Effector memory CD8-positive, alpha-beta T cell (primary cell): ENCODE measurements at regions not wholly inside any gene's neighbourhood (a gene's known extent, or its start where the extent isn't known, plus 50 kb on each side); places are given as distances from the start of the nearest gene placed in this dataset.

ENCODE experiments used
- ATAC-seq: fragments of 150-1000 bp; cut with Tn5 transposase; replicated peaks from 2 replicates; pipeline ENCODE4 v1.10.0; 2021; ENCODE audit warnings: mild to moderate bottlenecking, moderate library complexity
- DNase-seq, 3 experiments: peaks; one replicate each; pipeline ENCODE4 v3.0.0; 2021
- H3K27ac Mint-ChIP-seq, 2 donors: one replicate each; pipeline ENCODE4 v1.8.0; 2022; ENCODE audit warnings: mild to moderate bottlenecking in 2 of 2, mixed read lengths in 2 of 2, moderate library complexity in 2 of 2
- H3K27me3 Mint-ChIP-seq, 2 donors: one replicate each; pipeline ENCODE4 v1.8.0; 2022; ENCODE audit warnings: mixed read lengths in 2 of 2
- H3K36me3 Mint-ChIP-seq: one replicate; pipeline ENCODE4 v1.8.0; 2022; ENCODE audit warnings: mild to moderate bottlenecking, moderate library complexity, mixed read lengths; ENCODE audit not compliant: insufficient read depth
- H3K4me1 Mint-ChIP-seq, 2 donors: one replicate each; pipeline ENCODE4 v1.8.0; 2022; ENCODE audit warnings: low read depth in 2 of 2, mixed read lengths in 2 of 2
- H3K4me3 Mint-ChIP-seq, 2 donors: one replicate each; pipeline ENCODE4 v1.8.0; 2022; ENCODE audit warnings: mild to moderate bottlenecking in 2 of 2, mixed read lengths in 2 of 2, moderate library complexity in 2 of 2
- H3K9me3 Mint-ChIP-seq, 2 donors: one replicate each; pipeline ENCODE4 v1.8.0; 2022; ENCODE audit warnings: mixed read lengths in 2 of 2

DNA sequence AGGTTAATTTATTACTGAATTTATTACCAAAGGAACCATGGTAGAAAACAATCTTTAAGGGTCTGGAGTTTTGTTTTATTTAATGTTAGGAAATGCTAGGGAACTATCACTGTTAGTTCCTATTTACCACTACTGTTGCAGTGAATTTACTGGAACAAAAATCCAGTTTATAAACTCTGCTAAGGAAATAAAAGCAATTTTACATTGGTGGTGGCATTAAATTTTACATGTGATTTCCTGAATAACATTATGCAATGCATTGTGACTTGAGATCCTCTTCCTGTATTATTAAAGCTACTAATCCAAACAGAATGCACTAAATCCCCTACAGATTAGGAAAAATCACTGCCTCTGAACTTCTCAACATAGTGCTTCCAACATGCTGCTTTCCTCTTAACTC, 599.5 kb upstream of the PTGER4 start:
- Mint-ChIP-seq H3K4me1 (no peaks in the 10 kb centered on the region), H3K9me3 (no peaks in the 10 kb centered on the region), H3K27ac (no peak overlapping the region), H3K27me3 (no peaks in the 10 kb centered on the region), H3K36me3 (no peaks in the 10 kb centered on the region), H3K4me3 (no peak overlapping the region)
- no peak for DNase-seq
- no peak for ATAC-seq

DNA sequence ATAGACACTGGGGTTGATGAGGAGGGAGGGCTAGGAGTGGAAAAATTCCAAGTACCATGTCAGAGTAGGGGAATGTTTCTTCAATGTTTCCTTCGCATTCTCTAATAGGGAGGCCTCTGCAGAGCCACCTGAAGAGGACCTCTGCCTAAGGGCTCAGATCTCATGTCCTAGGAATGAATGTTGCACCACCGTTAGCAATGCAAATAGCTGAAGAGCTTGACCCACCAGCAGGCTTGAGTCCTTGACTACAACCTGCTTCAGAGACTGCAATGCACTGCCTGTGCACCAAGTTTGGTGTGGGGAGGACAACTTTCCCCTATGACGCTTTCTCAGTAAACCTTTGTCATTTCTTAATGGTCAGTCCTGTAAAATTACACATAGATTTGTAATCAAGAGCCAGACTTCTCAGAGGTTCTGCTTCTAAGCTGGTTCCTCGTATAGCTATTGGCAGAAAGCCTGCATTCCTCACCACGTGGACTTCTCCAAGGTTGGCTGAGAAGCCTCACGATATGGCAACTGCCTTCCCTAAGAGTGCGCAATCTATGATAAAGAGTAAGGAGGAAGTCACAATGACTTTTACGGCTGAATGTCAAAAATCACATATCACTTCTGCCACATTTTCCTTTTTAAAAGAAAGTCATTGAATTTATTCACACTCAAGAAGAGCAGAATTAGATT, 600.7 kb upstream of the PTGER4 start:
- H3K9me3 Mint-ChIP-seq: no peaks in the 10 kb centered on the region
- H3K4me3 Mint-ChIP-seq: no peak overlapping the region
- ATAC-seq (no peak), DNase-seq (no peak)
- H3K4me1 Mint-ChIP-seq: no peaks in the 10 kb centered on the region
- no peaks in the 10 kb centered on the region for H3K27me3 Mint-ChIP-seq
- H3K27ac Mint-ChIP-seq: no peak overlapping the region
- no peaks in the 10 kb centered on the region for H3K36me3 Mint-ChIP-seq

DNA sequence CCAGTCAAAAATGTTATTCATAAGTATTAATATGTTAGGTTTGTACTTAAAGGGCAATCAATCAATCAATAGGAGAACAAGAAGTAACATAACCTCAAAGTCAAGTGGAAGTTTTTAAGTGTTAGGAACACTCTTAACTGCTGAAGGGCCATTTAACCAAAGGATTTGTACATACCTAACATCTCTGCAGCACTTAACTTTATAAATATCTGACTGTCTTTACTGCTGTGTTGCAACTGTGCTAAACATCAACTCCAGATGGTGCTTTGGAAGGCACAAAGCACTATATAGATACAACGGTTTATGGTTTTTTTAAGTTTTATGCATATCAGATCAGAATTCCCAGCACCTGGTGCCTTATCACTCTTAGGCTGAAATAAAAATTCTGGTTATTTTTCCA, 604.9 kb upstream of the PTGER4 start:
- ATAC-seq (no peak), DNase-seq (no peak)
- Mint-ChIP-seq H3K4me3 (no peak overlapping the region), H3K9me3 (no peaks in the 10 kb centered on the region), H3K27ac (no peak overlapping the region), H3K4me1 (no peaks in the 10 kb centered on the region), H3K27me3 (no peaks in the 10 kb centered on the region), H3K36me3 (no peaks in the 10 kb centered on the region)

DNA sequence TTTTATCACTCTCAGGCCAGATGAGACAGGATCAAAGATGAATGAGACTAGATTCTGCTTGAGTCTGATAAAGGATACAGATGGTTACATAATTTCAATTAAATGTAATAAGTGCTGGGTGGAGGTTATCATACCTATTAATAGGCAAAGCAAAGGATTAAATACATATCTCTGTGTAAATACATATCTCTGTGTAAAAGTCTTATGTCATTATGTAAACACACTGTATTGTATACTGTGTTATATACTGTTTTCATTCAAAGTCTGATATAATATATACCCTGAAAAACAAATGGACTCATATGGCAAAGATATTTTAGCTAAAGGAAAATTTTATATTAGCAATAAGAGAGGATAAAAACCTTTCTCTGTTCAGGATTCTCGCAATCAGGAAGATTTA, 605.8 kb upstream of the PTGER4 start:
- Mint-ChIP-seq H3K4me3 (no peak overlapping the region), H3K4me1 (no peaks in the 10 kb centered on the region), H3K27me3 (no peaks in the 10 kb centered on the region), H3K9me3 (no peaks in the 10 kb centered on the region), H3K36me3 (no peaks in the 10 kb centered on the region), H3K27ac (no peak overlapping the region)
- DNase-seq (no peak), ATAC-seq (no peak)

DNA sequence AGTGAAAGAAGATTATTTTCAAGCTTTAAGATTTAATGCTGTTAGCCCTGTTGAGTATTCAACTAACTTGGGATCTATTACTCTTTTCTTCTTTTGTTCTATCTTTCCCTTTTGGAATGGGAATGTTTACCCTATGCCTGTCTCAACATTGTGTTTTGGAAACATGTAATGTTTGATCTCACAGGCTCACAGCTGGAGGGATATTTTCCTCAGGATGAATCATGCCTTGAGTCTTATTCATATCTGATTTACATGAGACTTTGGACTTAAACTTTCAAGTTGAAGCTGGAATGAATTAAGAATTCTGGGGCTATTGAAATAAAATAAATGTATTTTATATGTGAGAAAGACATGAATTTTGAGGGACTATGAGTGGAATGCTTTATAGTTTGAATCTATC, 607.8 kb upstream of the PTGER4 start:
- no peak overlapping the region for H3K27ac Mint-ChIP-seq
- H3K9me3 Mint-ChIP-seq: no peaks in the 10 kb centered on the region
- DNase-seq: no peak
- no peaks in the 10 kb centered on the region for H3K4me1 Mint-ChIP-seq
- H3K36me3 Mint-ChIP-seq: no peaks in the 10 kb centered on the region
- no peak for ATAC-seq
- no peaks in the 10 kb centered on the region for H3K27me3 Mint-ChIP-seq
- H3K4me3 Mint-ChIP-seq: no peak overlapping the region

DNA sequence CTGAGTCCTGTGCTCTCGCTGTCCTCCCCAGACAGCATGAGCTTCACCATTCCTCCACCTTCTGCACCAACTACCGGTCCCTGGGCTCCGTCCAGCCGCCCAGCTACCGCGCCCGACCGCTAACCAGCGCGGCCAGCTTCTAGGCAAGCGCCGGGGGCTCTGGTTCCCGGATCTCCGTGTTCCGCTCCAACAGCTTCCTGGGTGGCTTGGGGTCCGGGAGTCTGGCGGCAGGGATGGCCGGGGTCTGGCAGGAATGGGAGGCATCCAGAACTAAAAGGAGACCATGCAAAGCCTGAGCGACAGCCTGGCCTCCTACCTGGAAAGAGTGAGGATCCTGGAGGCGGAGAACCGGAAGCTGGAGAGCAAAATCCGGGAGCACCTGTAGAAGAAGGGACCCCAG, 613.1 kb upstream of the PTGER4 start:
- Mint-ChIP-seq H3K27me3 (no peaks in the 10 kb centered on the region), H3K9me3 (no peaks in the 10 kb centered on the region), H3K4me1 (no peaks in the 10 kb centered on the region), H3K27ac (no peak overlapping the region), H3K4me3 (no peak overlapping the region), H3K36me3 (peaks cover 2% of the 10 kb centered on the region)
- DNase-seq (no peak), ATAC-seq (no peak)

DNA sequence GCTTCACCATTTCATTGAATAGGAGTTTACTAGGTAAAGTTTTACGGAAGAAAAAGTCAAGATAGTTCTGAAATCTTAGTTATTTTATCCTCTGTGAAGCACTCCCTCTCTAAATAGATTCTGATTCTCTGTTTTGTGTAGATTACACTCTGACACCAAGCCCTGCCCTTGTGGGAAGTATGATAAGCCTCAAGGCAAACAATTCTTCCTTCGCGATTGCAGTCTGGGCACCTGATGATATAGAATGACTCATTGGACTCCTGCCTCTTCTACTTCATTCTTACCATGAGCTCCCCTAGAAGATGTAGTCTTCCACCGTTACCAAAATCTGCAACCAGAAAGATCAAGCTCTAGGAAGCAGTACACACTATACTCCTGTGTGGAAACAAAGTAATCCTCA, 626.9 kb upstream of the PTGER4 start:
- Mint-ChIP-seq H3K27ac (no peak overlapping the region), H3K9me3 (no peaks in the 10 kb centered on the region), H3K36me3 (no peaks in the 10 kb centered on the region), H3K4me3 (no peak overlapping the region), H3K4me1 (peaks cover 0 to 4% of the 10 kb centered on the region in 2 donors), H3K27me3 (no peaks in the 10 kb centered on the region)
- ATAC-seq (no peak), DNase-seq (no peak)

DNA sequence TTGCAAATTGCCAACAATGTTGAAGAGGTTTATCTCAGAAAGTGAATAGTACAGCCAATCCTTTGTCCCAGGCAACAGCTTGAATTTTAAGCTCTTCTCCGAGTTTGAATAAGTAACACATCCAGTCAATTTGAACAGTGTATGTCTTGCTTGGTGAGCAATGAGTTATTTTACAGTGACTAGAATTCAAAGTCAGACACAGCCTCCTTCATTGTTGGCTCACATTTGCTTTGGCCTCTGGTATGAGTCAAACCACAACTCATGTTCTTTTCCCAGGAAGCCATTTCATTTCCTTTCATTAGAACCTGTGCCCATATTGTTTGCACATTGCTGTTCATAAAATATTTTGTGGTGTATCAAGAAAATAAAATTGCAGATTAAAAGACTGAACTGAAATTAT, 622.0 kb upstream of the DAB2 start:
- ATAC-seq (no peak), DNase-seq (no peak)
- H3K27ac Mint-ChIP-seq: no peak overlapping the region
- peaks cover 3% of the 10 kb centered on the region for H3K36me3 Mint-ChIP-seq
- no peaks in the 10 kb centered on the region for H3K9me3 Mint-ChIP-seq
- H3K27me3 Mint-ChIP-seq: no peaks in the 10 kb centered on the region
- no peaks in the 10 kb centered on the region for H3K4me1 Mint-ChIP-seq
- H3K4me3 Mint-ChIP-seq: no peak overlapping the region

DNA sequence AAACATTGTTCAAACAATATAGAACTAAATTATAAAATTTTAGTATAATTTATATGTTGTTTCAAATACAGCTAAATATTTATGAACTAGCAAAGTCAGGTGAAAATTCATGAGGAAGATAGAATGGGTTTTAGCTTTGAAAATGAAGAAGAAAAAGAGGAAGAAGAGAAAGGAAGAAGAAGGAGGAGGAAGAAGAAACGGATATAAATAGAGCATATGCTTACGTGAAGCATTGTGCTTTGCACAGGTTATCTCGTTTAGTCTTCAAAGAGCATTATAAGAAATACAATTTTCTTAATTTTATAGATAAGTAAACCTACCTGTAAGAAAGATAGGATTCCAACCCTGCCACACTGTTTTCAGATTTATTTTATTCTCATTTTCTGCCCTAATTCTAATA, 620.6 kb upstream of the DAB2 start:
- Mint-ChIP-seq H3K27me3 (no peaks in the 10 kb centered on the region), H3K4me3 (no peak overlapping the region), H3K9me3 (no peaks in the 10 kb centered on the region), H3K36me3 (peaks cover 3% of the 10 kb centered on the region), H3K4me1 (no peaks in the 10 kb centered on the region), H3K27ac (no peak overlapping the region)
- DNase-seq: no peak
- ATAC-seq: no peak

DNA sequence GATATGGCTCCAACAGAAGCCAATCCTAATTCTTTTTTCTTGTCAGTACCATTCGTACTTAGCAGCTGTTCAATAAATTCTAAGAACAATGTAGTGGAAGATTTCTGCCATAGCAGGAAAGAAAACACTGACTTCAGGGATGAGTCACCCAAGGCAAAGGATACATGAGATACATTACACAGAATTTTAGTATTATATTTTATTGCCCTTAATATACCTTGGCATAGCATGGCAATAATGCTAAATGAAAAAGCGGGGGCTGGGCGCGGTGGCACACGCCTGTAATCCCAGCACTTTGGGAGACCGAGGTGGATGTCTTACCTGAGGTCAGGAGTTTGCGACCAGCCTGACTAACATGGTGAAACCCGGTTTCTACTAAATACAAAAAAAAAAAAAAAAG, 619.1 kb upstream of the DAB2 start:
- H3K9me3 Mint-ChIP-seq: no peaks in the 10 kb centered on the region
- H3K36me3 Mint-ChIP-seq: peaks cover 3% of the 10 kb centered on the region
- no peak for DNase-seq
- H3K27ac Mint-ChIP-seq: no peak overlapping the region
- H3K4me3 Mint-ChIP-seq: no peak overlapping the region
- no peak for ATAC-seq
- no peaks in the 10 kb centered on the region for H3K27me3 Mint-ChIP-seq
- H3K4me1 Mint-ChIP-seq: no peaks in the 10 kb centered on the region

DNA sequence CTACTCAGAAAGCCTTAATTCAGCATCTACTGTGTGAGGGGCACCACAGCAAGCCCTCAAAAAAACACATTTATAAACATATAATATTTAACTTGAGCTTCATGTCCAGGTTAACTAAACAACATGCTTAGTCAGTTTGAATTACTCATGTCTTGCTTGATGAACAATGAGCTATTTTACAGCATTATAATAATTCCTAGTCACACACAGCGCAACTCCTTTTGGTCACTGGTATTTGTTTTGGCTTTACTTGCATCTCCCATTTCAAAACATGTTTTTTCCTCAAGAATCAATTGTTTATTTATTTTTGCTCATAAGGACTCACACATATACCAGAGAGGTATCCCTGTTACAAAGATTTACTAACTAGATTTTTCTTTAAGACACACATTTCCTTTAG, 616.7 kb upstream of the DAB2 start:
- ATAC-seq: no peak

DNA sequence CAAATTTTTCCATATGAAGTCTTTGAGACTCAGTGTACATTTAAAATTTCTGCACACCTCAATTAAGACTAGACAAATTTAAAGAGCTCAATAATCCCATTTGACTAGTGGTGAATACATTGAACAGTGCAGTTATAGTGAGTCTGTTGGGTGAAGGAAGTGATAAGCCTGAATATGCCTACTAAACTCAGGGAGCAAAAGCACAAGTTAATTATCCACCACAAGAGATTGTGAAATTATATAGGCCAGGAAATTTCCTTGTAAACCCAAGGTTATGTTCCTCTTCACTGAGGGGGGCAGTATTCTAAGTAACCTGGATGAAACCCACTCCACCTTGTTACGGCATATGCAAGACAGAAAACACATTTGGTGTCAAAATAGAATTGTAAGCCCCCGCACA, 612.9 kb upstream of the DAB2 start:
- no peaks in the 10 kb centered on the region for H3K9me3 Mint-ChIP-seq
- H3K36me3 Mint-ChIP-seq: no peaks in the 10 kb centered on the region
- H3K27ac Mint-ChIP-seq: no peak overlapping the region
- ATAC-seq (no peak), DNase-seq (no peak)
- H3K27me3 Mint-ChIP-seq: no peaks in the 10 kb centered on the region
- no peak overlapping the region for H3K4me3 Mint-ChIP-seq
- no peaks in the 10 kb centered on the region for H3K4me1 Mint-ChIP-seq

More for the DNA sequence above, 616.7 kb upstream of the DAB2 start:
- Mint-ChIP-seq H3K36me3 (peaks cover 3% of the 10 kb centered on the region), H3K27me3 (no peaks in the 10 kb centered on the region), H3K4me3 (no peak overlapping the region), H3K27ac (no peak overlapping the region), H3K9me3 (no peaks in the 10 kb centered on the region), H3K4me1 (no peaks in the 10 kb centered on the region)
- DNase-seq: no peak

DNA sequence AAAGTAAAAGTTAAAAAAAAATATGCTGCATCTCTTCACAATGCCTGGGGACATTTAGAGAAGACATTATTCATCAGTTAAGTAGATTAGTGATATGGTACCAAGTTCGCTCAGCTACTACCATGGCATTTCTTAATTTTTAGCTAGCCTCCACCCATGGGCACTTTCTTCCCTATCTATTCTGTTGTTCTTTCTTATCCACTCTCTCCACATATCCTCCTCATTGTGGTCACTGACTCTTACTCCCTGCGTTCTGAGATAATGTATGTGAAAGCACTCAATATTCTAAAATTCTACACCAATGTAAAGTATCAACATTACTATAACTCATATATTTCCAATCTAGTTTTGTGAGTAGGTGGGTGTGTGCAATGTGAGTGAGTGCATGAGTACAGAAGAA, 609.7 kb upstream of the DAB2 start:
- H3K36me3 Mint-ChIP-seq: no peaks in the 10 kb centered on the region

DNA sequence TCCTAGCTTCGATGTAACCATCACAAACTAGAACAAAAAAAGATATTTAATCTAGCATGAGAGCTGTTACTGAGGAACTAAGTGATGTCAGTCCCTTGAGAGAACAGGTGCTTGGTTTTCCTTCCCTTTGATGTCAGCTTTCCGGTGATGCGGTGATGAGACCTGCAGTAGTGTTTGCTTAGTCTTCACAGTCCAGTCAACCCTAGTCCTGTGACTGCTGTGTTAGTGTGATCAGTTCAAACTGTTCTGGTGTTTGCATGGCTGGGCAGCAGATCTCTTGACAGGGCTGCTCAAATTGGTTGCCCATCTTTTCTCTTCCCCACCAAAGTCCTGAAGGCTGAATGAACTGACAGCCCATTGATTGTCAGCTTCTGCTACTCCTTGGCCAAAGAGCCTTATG, 608.6 kb upstream of the DAB2 start:
- ATAC-seq (peak; percentile 81), DNase-seq (no peak)
- no peak overlapping the region for H3K27ac Mint-ChIP-seq
- H3K9me3 Mint-ChIP-seq: no peaks in the 10 kb centered on the region
- no peaks in the 10 kb centered on the region for H3K4me1 Mint-ChIP-seq
- H3K27me3 Mint-ChIP-seq: no peaks in the 10 kb centered on the region
- no peaks in the 10 kb centered on the region for H3K36me3 Mint-ChIP-seq
- H3K4me3 Mint-ChIP-seq: no peak overlapping the region

More for the DNA sequence above, 609.7 kb upstream of the DAB2 start:
- Mint-ChIP-seq H3K4me1 (no peaks in the 10 kb centered on the region), H3K9me3 (no peaks in the 10 kb centered on the region), H3K4me3 (no peak overlapping the region), H3K27me3 (no peaks in the 10 kb centered on the region), H3K27ac (no peak overlapping the region)
- DNase-seq (no peak), ATAC-seq (no peak)

DNA sequence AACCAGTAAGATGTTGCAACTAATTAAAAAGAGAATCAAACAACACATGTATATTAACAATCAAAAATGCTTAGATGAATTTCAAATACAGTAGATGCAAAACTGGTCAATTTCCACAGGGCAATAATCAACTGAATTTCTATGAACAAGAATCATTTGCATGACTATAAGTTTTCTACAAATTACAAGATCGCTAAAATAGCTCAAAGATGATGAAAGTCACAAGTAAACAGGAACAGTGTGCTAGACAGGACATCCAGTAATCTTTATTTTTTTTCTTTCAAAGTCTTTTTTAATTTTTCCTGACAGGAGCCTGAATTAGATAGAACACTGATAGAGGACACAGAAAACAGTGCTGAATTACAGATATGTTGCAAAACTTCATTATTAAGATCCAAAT, 608.2 kb upstream of the DAB2 start:
- H3K27me3 Mint-ChIP-seq: no peaks in the 10 kb centered on the region
- ATAC-seq (peak; percentile 10), DNase-seq (no peak)
- H3K27ac Mint-ChIP-seq: no peak overlapping the region
- H3K36me3 Mint-ChIP-seq: no peaks in the 10 kb centered on the region
- H3K4me1 Mint-ChIP-seq: no peaks in the 10 kb centered on the region
- no peaks in the 10 kb centered on the region for H3K9me3 Mint-ChIP-seq
- no peak overlapping the region for H3K4me3 Mint-ChIP-seq
